Stomach (tissue), 8 donors: ENCODE measurements at regions not wholly inside any gene's neighbourhood (a gene's known extent, or its start where the extent isn't known, plus 50 kb on each side); places are given as distances from the start of the nearest gene placed in this dataset.

Experiments
- DNase-seq, 2 donors: peaks; one replicate each; pipeline versions ENCODE4 v3.0.0 to v3.0.0-alpha.2; 2013 to 2019
- H3K27ac ChIP-seq, 5 donors: fragments of 200-600 bp in 4 of 5; sonication (generic) in 4 of 5; one replicate each; pipeline ENCODE4 v1.5.1; 2013 to 2019; ENCODE audit warnings: mild to moderate bottlenecking in 1 of 5, moderate library complexity in 1 of 5
- H3K27me3 ChIP-seq, 3 donors: fragments of 200-600 bp; sonication (generic); one replicate each; pipeline ENCODE4 v1.5.1; 2017 to 2019; ENCODE audit warnings: mixed run types in 1 of 3
- H3K36me3 ChIP-seq, 4 donors: fragments of 200-600 bp; sonication (generic); 1 replicate in 3 of 4; 2 replicates in 1 of 4; pipeline ENCODE4 v1.5.1; 2016 to 2019
- H3K4me1 ChIP-seq, 4 donors: fragments of 200-600 bp; sonication (generic); one replicate each; pipeline ENCODE4 v1.5.1; 2016 to 2019
- H3K4me3 ChIP-seq, 4 donors: fragments of 200-600 bp; sonication (generic) in 3 of 4; one replicate each; pipeline ENCODE4 v1.5.1; 2016 to 2019; ENCODE audit warnings: mild to moderate bottlenecking in 1 of 4
- H3K9me3 ChIP-seq, 4 donors: fragments of 200-600 bp; sonication (generic); one replicate each; pipeline ENCODE4 v1.5.1; 2016 to 2019
- EP300 ChIP-seq: sonication (generic); formaldehyde crosslinking; IDR thresholded peaks from one replicate; pipeline ENCODE4 v1.6.1; 2017; ENCODE audit warnings: antibody characterized with exemption
- POLR2A ChIP-seq, 4 donors: fragments of 450-650 bp; IDR thresholded peaks; one replicate each; pipeline ENCODE4 v1.6.1; 2016; ENCODE audit warnings: antibody characterized with exemption in 4 of 4, control low read depth in 2 of 4, mild to moderate bottlenecking in 1 of 4, moderate library complexity in 1 of 4
- POLR2AphosphoS5 ChIP-seq, 3 donors: sonication (generic); formaldehyde crosslinking; IDR thresholded peaks; one replicate each; pipeline ENCODE4 v1.6.1; 2016; ENCODE audit warnings: antibody characterized with exemption in 3 of 3
- WGBS, 5 donors: extraction: QIAGEN DNeasy Blood & Tissue Kit in 3 of 5; methylation state at CpG; one replicate each; pipeline versions ENCODE4 v1.1.5 to v1.1.7; 2013 to 2018; 5-methylcytosine and 5-hydroxymethylcytosine counted together
- intact Hi-C: fragments of 100-400 bp; cut with DNase I; formaldehyde crosslinking; loops from one replicate; pipeline ENCODE4 v1.15.1; 2023; ENCODE audit warnings: low total_unique reads
- TF ChIP-seq, protein P1 (sequence below), 7 experiments: fragments of 450-650 bp in 4 of 7; fragments of 200-600 bp in 3 of 7; sonication (generic) in 3 of 7; IDR thresholded peaks; one replicate each; pipeline ENCODE4 v1.5.1; 2016 to 2019; ENCODE audit warnings: antibody characterized with exemption in 7 of 7, control low read depth in 2 of 7, mild to moderate bottlenecking in 1 of 7
- donor health status: healthy with polysubstance abuse.
- donor health status: Bipolar disorder and iron deficiency.
- donor health status: healthy.

DNA sequence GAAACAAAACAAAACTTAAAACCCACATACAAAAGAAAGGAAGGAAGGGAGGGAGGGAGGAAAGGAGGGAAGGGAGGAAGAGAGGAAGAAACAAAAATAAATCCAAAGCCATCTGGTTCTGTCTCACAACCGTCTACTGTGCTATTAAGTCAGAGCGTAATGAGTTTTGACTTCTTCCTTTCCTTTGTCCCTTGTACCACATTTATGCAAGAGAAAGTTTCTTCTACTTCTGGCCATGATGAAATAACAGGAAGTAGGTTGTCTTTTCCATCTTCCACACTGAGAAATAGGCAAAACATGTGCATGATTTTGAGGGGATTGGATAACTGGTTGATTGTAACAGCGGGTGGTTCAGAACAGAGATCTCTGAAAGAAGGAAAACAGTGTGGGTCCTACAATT, 121.4 kb downstream of the CTAGE1 start:
- H3K36me3 ChIP-seq, result no peaks in the 10 kb centered on the region
- 78 to 84% (median 81%) methylated on average over 3 of the region's 3 CpGs for WGBS, 5 donors
- intact Hi-C loops, result no loop called here
- TF ChIP-seq EP300, result no peak
- TF ChIP-seq POLR2A (IDR thresholded peaks at IDR 0.05), result no peak
- TF ChIP-seq, protein P1, sequence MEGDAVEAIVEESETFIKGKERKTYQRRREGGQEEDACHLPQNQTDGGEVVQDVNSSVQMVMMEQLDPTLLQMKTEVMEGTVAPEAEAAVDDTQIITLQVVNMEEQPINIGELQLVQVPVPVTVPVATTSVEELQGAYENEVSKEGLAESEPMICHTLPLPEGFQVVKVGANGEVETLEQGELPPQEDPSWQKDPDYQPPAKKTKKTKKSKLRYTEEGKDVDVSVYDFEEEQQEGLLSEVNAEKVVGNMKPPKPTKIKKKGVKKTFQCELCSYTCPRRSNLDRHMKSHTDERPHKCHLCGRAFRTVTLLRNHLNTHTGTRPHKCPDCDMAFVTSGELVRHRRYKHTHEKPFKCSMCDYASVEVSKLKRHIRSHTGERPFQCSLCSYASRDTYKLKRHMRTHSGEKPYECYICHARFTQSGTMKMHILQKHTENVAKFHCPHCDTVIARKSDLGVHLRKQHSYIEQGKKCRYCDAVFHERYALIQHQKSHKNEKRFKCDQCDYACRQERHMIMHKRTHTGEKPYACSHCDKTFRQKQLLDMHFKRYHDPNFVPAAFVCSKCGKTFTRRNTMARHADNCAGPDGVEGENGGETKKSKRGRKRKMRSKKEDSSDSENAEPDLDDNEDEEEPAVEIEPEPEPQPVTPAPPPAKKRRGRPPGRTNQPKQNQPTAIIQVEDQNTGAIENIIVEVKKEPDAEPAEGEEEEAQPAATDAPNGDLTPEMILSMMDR (IDR thresholded peaks at IDR 0.05), result no peak
- no peak for TF ChIP-seq POLR2AphosphoS5 (IDR thresholded peaks at IDR 0.05)
- no peaks in the 10 kb centered on the region for H3K27me3 ChIP-seq
- H3K4me1 ChIP-seq, result peaks cover 0 to 6% (median 1%) of the 10 kb centered on the region in 4 donors
- no peaks in the 10 kb centered on the region for H3K9me3 ChIP-seq
- H3K4me3 ChIP-seq, result no peak overlapping the region
- DNase-seq, result no peak
- no peak overlapping the region for H3K27ac ChIP-seq

DNA sequence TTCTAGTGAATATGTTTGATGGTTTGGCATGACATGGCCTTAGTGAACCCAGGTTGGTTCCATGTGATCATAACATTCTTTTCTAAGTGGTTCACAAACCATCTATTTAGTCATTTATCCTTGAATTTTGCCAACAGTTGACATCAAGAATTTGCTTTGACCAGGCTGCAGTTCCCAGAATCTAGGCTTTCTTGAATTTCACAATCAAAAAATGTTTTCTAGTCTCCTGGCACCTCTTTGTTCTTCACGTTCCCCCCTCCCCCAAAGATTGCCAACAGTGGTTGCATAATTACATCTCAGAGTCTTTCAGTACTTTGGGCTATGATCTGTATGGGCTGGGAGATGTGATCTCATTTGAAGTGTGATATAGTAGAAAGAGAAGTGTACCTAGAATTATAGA, 124.0 kb downstream of the GATA6 start:
- no peak overlapping the region for H3K27ac ChIP-seq
- TF ChIP-seq POLR2A (IDR thresholded peaks at IDR 0.05) (no peak), EP300 (no peak)
- no peaks in the 10 kb centered on the region for H3K36me3 ChIP-seq
- no peak for DNase-seq
- H3K4me3 ChIP-seq, result no peak overlapping the region
- 27 to 44% (median 41%) methylated on average over 1 of the region's 1 CpG for whole genome bisulfite sequencing, 5 donors
- no peaks in the 10 kb centered on the region for H3K9me3 ChIP-seq
- intact Hi-C loops, result no loop called here
- H3K27me3 ChIP-seq, result no peaks in the 10 kb centered on the region
- no peaks in the 10 kb centered on the region for H3K4me1 ChIP-seq

DNA sequence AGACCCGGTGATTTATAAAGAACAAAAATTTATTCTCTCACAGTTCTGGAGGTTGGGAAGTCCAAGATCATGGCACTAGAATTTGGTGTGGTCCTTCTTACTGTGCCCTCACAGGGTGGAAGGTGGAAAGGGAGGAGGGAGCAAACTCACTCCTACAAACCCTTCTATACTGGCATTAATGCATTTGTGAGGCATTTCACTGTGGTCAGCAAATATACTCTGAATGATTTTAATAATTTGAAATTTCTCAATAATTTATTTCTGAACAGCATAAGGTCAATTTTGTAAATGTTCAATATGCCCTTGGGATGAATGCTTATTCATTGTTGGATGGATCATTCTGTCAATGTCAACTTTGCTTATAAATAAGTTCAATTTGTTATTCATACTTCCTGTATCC, 120.6 kb downstream of the GATA6 start:
- H3K4me1 ChIP-seq, result peaks cover 0 to 21% (median 3%) of the 10 kb centered on the region in 4 donors
- no peak for DNase-seq
- H3K4me3 ChIP-seq, result no peak overlapping the region
- no peak overlapping the region for H3K27ac ChIP-seq
- no peaks in the 10 kb centered on the region for H3K27me3 ChIP-seq
- no peaks in the 10 kb centered on the region for H3K36me3 ChIP-seq
- TF ChIP-seq, protein P1 (IDR thresholded peaks at IDR 0.05), result no peak
- TF ChIP-seq POLR2A (IDR thresholded peaks at IDR 0.05) (no peak), EP300 (no peak), POLR2AphosphoS5 (IDR thresholded peaks at IDR 0.05) (no peak)
- H3K9me3 ChIP-seq, result no peaks in the 10 kb centered on the region
- WGBS, 5 donors, result 95 to 100% (median 97%) methylated on average over 1 of the region's 1 CpG
- intact Hi-C loops, result no loop called here

DNA sequence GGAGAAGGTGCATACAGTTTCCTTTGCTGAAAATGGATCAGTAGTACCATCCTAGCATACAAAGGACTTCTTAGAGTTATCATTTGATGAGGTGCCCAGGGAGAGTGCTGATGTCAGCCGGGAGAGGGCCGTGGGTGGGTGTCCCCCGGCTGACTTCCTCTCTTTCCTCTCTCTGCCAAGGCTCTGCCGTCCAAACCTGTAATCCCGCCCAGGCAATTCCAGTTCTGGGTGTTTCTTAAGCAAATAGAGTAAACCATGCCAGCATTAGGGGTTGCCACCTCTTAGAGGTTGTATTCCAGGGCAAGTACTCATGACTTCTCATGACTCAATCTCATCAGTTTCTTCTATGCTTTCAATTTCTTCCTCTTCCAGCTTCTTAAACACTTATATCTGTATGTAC, 117.2 kb downstream of the GATA6 start:
- H3K4me3 ChIP-seq, result peak overlapping the region in 1 of 4 donors; percentile 1
- no peaks in the 10 kb centered on the region for H3K36me3 ChIP-seq
- H3K4me1 ChIP-seq, result peaks cover 0 to 40% (median 3%) of the 10 kb centered on the region in 4 donors
- H3K9me3 ChIP-seq, result no peaks in the 10 kb centered on the region
- H3K27ac ChIP-seq, result peak overlapping the region; percentile 38 to 82 (median 79)
- H3K27me3 ChIP-seq, result no peaks in the 10 kb centered on the region
- DNase-seq, result peak; percentile 75 to 86
- WGBS, 5 donors, result 10 to 29% (median 15%) methylated on average over 5 of the region's 5 CpGs
- intact Hi-C loops, result no loop called here
- TF ChIP-seq EP300 (no peak), POLR2A (IDR thresholded peaks at IDR 0.05) (no peak), POLR2AphosphoS5 (IDR thresholded peaks at IDR 0.05) (peak in 2 of 3 donors; percentile 14 to 62)

DNA sequence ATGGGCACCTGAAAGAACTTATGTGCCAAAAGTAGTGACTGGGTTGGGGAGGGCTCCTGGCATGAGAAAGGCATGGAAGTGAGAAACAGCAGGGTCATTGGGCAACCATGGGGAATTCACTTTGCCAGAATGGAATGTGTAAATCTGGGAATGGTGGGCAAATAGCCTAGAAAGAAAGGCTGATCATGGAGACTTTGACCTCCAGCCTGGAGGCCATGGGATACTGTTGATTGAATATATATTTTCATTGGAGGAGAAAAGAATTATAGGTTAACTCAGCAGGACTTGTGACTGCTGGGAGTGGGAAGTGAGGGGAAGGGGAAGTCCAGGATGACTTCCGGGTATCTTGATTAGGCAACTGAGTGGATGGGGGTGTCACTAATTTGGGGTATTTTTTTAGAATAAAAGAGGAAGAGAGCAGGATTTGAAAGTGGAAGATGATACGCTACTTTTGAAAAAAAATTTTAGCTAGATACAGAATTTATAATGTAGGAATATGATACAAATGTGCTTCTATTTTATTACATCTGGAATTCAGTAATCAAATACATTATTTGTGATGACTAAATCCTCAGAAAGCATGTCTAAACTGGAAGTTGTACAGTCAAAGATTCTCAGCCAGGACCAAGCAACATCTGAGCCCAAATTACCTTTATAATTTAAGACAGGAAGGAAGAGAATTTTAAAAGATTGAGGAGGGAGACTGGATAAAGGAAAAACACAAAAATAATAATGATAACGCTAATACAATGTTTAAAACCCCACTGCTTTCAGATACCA, 116.2 kb downstream of the GATA6 start:
- Histone ChIP-seq H3K36me3 (no peaks in the 10 kb centered on the region), H3K9me3 (no peaks in the 10 kb centered on the region), H3K27ac (peak overlapping the region in 2 of 5 donors; percentile 79), H3K4me1 (peaks cover 0 to 40% (median 3%) of the 10 kb centered on the region in 4 donors), H3K27me3 (no peaks in the 10 kb centered on the region), H3K4me3 (no peak overlapping the region)
- peak in 1 of 2 donors; percentile 13 for DNase-seq
- intact Hi-C loops, result no loop called here
- 52 to 70% (median 68%) methylated on average over 3 of the region's 3 CpGs for WGBS, 5 donors
- TF ChIP-seq POLR2A (IDR thresholded peaks at IDR 0.05) (no peak), EP300 (no peak)
